Hindlimb muscle (tissue), 1 donor: ENCODE measurements at regions not wholly inside any gene's neighbourhood (a gene's known extent, or its start where the extent isn't known, plus 50 kb on each side); places are given as distances from the start of the nearest gene placed in this dataset.
"Not testable (repeated sequence)": the region's sequence is repeated elsewhere in the genome, so short reads cannot be mapped to it uniquely, and the experiment has no call there.

ENCODE experiments used
- DNase-seq: peaks from one replicate; pipeline ENCODE4 v3.0.0-alpha.2; 2013

GRCh38 chr7:34396437-34397064, 261.5 kb upstream of the NPSR1 start:
- DNase-seq, result no peak

- DNase-seq, result no peak
These were observed 256.2 kb upstream of the NPSR1 start for GRCh38 chr7:34401776-34402175.

GRCh38 chr7:34406848-34407530, 251.0 kb upstream of the NPSR1 start:
- DNase-seq, result no peak

- DNase-seq, result no peak
These were observed 250.4 kb upstream of the NPSR1 start for GRCh38 chr7:34407586-34407985.

GRCh38 chr7:34417781-34418180, 240.2 kb upstream of the NPSR1 start:
- no peak for DNase-seq

DNA sequence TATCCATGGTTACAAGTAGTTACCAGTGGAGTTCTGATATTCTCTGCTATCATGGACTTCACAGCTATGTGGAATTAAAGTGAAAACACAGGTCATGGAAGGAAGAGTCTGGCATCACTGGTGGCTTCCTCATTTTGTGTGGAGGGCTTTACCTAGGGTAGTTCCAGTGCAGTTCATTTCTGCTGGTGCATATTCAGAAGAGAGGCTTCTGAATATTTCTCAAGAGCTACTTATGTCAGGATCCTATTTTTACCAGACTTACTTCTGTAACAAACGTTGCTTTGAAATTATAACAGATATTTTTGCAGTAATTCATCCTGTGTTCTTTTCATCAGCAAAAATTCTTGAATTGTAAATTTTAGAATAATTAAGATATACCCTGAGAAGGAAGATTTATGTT, 236.5 kb upstream of the NPSR1 start:
- no peak for DNase-seq

GRCh38 chr7:34425194-34425593, 232.8 kb upstream of the NPSR1 start:
- DNase-seq, result no peak

DNA sequence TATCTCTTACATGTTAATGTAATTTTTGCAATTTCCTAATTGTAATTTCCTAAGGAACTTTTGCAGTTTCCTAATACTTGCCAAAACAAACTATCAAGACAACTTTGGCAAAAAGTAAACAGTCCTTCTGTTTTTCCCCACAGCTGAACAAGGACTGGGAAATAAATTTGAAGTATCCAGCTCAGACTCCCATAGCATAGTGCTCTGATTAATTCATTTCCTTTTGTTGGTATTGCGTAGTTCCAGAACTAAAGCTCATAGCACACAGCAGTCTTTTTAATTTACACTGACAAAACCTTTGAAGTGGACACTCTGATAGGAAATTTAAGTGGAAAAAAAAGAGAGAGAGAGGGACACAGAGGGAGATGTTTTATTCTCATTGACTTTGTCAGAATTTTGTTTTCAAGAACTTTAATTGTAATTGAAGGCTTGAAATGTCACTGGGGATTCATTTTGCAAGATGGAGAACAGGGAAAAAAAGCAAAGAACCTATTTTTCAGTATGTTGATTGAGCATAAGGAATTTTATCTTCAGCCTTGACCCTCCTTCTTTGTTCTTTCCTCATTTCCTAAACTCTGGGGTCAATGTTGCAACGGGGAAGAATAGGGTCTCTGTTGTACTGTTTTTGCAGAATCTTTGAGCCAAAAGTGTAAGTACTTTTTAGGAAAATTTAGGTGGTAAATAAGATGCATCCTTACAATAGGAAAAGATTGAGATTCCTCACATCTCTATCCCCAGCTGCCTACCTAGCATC, 232.2 kb upstream of the NPSR1 start:
- no peak for DNase-seq

DNA sequence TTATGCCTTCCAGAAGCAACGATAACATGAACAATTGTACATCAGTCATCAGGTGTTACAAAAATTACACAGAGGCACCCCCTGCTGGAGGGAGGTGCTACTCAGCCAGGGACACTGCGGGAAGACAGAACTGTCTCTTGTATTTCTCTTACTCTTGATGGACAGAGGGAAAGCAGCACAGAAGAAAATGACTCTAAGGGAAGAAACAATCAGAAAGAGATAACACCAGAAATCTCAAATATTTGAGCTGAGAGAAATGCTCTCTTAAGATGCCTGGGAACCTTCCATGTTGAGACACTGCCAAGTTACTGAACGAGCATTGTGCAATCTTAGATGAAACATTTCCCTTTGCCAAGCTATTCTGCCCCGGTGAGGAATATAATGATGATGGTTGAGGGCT, 227.6 kb upstream of the NPSR1 start:
- DNase-seq, result no peak

GRCh38 chr7:34438436-34438835, 219.6 kb upstream of the NPSR1 start:
- DNase-seq, result no peak

GRCh38 chr7:34445653-34446052, 212.4 kb upstream of the NPSR1 start:
- DNase-seq, result no peak

GRCh38 chr7:34448531-34448930, 209.5 kb upstream of the NPSR1 start:
- not testable (repeated sequence) for DNase-seq

GRCh38 chr7:34449765-34450164, 208.3 kb upstream of the NPSR1 start:
- DNase-seq, result no peak

GRCh38 chr7:34451183-34451582, 206.8 kb upstream of the NPSR1 start:
- no peak for DNase-seq

DNA sequence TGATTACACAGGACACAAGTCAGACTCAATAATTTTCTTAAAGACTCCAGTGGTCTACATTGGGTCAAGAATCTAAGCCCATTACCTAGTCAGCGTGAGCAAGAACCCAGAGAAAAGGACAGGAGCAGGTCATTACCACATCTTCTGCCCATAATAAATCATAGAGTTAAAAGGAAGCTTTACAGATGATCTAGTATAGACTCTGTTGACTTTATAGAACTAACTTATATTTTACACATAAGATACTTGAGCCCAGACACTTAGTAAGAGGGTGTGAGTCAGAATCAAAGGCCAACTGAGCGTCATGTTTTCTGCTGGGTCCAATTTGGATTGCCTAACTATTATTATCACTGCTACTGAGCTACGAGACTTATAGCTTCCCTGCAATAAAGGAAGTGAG, 206.1 kb upstream of the NPSR1 start:
- no peak for DNase-seq

DNA sequence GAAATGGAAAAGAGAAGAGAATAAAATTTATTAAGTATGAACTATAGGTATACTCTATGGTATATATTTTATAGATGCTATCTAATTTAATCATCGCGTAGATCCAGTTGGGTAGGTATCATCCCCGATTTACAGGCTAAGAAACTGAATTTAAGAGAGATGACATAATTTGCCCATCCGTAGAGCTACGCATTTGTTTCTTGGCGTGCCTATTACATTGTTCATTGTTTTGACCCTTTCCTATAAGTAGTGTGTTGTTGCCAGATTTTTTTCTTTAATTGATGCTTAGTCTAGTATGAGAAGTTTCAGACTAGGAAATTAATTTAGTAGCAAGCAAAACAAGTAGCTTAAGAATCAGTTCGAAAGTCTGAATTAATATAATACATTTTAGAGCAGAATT, 205.7 kb upstream of the NPSR1 start:
- DNase-seq, result no peak

DNA sequence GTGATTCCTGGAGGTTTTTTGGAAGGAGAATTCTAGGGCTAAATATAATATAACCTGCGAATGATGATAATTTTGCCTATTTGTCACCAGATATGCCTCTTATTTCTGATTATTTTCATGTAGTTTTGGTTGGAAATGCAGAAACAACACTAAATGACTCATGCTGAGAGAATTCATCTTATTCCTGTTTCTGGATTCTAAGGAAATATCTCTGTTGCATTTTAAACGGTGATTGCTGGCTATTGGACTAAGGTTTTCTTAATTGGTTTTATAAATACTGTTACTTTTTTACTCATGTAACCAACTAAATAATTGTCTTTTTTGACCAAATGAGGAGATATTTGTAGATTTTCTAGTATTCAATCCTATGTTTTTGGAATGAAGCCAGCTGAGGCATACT, 204.9 kb upstream of the NPSR1 start:
- DNase-seq, result no peak

DNA sequence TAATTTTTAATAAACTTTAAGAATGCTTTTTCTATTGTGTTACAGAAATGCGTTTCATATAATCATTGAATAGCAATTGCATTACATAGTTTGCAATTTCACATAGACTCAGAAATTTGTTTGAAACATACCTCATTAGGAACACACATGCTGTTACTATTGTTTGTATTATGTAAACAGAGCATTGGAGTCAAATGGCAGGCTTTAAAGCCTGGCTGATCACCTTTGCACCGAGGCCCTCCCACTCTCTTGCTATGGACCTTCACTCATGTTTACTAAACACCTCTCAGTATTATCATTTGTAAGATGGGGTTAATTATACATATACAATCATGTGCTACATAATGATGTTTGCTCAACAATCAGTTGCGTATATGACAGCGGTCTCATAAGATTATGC, 203.6 kb upstream of the NPSR1 start:
- no peak for DNase-seq

- no peak for DNase-seq
These were observed 200.7 kb upstream of the NPSR1 start for GRCh38 chr7:34457329-34457728.

DNA sequence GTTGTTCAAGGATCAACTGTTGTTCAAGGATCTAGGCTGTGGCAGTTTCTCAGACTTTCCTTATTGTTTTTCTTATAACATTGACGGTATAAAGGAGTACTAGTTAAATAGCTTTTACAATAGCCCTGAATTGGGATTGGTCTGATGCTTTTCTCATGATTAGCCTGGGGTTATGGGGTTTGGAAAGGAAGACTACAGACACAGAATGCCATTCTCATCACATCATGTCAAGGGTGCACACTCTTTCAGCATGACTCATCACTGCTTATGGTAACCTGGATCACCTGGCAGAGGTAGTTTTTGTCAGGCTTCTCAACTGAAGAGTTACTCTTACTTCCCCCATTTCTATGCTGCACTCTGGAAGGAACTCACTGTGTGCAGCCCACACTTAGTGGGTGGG, 194.2 kb upstream of the NPSR1 start:
- DNase-seq, result no peak

- DNase-seq, result no peak
These were observed 186.2 kb upstream of the NPSR1 start for GRCh38 chr7:34471844-34472243.

- DNase-seq, result no peak
These were observed 171.6 kb upstream of the NPSR1 start for GRCh38 chr7:34486371-34486770.

- DNase-seq, result no peak
These were observed 170.5 kb upstream of the NPSR1 start for GRCh38 chr7:34487391-34488115.
